DND-41 (cell line): ENCODE measurements at regions not wholly inside any gene's neighbourhood (a gene's known extent, or its start where the extent isn't known, plus 50 kb on each side); places are given as distances from the start of the nearest gene placed in this dataset.
"Not testable (repeated sequence)": the region's sequence is repeated elsewhere in the genome, so short reads cannot be mapped to it uniquely, and the experiment has no call there.

ENCODE experiments used
- ATAC-seq: fragments of 200-7000 bp; cut with Tn5 transposase; 3 replicates; pipeline ENCODE4 v1.9.1; 2021; ENCODE audit warnings: low read depth; ENCODE audit not compliant: insufficient read depth
- DNase-seq: peaks from one replicate; pipeline ENCODE4 v3.0.0-alpha.2; 2020
- H2AFZ ChIP-seq: 2 replicates; pipeline ENCODE4 v1.6.0; 2012; ENCODE audit warnings: low read depth, low read length
- H3K27ac ChIP-seq: 2 replicates; pipeline ENCODE4 v1.5.1; 2012; ENCODE audit warnings: low read length, inconsistent platforms
- H3K27me3 ChIP-seq: fragments of 200-600 bp; sonication (generic); 2 replicates; pipeline ENCODE4 v1.6.0; 2012; ENCODE audit warnings: low read length, mild to moderate bottlenecking, inconsistent platforms; ENCODE audit not compliant: insufficient read depth, poor library complexity
- H3K36me3 ChIP-seq: 2 replicates; pipeline ENCODE4 v1.5.1; 2012; ENCODE audit warnings: low read length, inconsistent platforms; ENCODE audit not compliant: insufficient read depth
- H3K4me1 ChIP-seq: 2 replicates; pipeline ENCODE4 v1.5.1; 2012; ENCODE audit warnings: mild to moderate bottlenecking, low read length; ENCODE audit not compliant: insufficient read depth
- H3K4me2 ChIP-seq: 2 replicates; pipeline ENCODE4 v1.6.0; 2012; ENCODE audit warnings: mild to moderate bottlenecking, moderate library complexity, low read length, inconsistent platforms; ENCODE audit not compliant: insufficient read depth
- H3K4me3 ChIP-seq, 2 experiments: fragments of 200-600 bp in 1 of 2; shearing (Covaris generic) in 1 of 2; 2 replicates each; pipeline ENCODE4 v1.5.1; 2012 to 2016; ENCODE audit warnings: inconsistent platforms in 2 of 2, low read length in 2 of 2, mild to moderate bottlenecking in 2 of 2, low read depth in 1 of 2, moderate library complexity in 1 of 2
- H3K79me2 ChIP-seq: 2 replicates; pipeline ENCODE4 v1.6.0; 2012; ENCODE audit warnings: low read length, inconsistent platforms; ENCODE audit not compliant: insufficient read depth
- H3K9ac ChIP-seq: 2 replicates; pipeline ENCODE4 v1.6.0; 2012; ENCODE audit warnings: low read depth, mild to moderate bottlenecking, inconsistent platforms, low read length, moderate library complexity
- H3K9me3 ChIP-seq: 2 replicates; pipeline ENCODE4 v1.5.1; 2012; ENCODE audit warnings: low read length, moderate library complexity, mild to moderate bottlenecking, inconsistent platforms; ENCODE audit not compliant: insufficient read depth, severe bottlenecking
- H4K20me1 ChIP-seq: 2 replicates; pipeline ENCODE4 v1.6.0; 2012; ENCODE audit warnings: low read length; ENCODE audit not compliant: insufficient read depth
- EZH2 ChIP-seq: IDR thresholded peaks from 3 replicates; pipeline ENCODE4 v1.6.1; 2012; ENCODE audit warnings: borderline replicate concordance, low read depth, mild to moderate bottlenecking, moderate library complexity, low read length, inconsistent platforms; ENCODE audit not compliant: severe bottlenecking
- TF ChIP-seq, protein P1 (sequence below): IDR thresholded peaks from 2 replicates; pipeline ENCODE4 v1.5.1; 2012; ENCODE audit warnings: borderline replicate concordance, low read length, moderate library complexity, mild to moderate bottlenecking; ENCODE audit not compliant: poor library complexity, severe bottlenecking; ENCODE audit errors: extremely low read depth

DNA sequence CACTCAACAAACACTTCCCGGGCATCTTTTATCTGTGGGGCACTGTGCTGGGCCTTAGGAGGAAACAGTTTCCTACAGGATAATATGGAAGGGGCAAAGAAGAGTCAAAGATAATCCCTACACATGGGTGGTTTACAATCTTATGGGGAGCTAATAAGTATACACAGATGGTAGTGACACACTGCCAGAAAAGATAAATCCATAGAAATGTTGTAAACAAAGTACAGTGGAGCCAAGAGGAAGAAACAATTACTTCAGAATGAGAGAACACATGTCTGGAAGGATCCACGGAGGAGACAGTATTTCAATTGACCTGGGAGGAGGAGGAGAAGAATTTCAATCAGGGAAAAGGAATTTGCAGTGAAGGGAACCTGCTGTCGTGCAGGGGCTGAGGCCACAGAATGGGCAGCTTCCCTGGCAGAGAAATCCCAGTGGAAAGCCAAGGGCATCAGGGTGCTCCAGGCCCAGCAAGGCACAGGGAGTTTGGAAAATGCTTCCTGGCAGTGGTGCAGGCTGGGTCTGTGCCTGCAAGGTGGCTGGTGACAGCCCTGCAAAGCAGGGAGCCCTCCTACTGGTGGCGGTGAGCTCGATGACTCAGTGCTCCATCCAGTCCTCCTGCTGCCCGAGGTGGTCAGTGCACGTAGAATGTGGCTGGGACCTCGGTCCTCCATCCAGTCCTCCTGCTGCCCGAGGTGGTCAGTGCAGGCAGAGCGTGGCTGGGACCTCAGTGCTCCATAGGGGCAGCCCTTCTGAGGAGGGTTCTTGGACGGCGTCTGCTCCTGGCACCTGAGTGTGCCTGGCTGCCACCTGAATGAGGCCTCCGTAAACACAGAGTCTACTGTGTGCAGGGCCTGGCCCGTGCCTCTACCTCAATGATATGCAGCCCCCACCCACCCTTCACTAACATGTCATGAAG lies 444.3 kb upstream of the B3GAT1 start:
- TF ChIP-seq, protein P1, sequence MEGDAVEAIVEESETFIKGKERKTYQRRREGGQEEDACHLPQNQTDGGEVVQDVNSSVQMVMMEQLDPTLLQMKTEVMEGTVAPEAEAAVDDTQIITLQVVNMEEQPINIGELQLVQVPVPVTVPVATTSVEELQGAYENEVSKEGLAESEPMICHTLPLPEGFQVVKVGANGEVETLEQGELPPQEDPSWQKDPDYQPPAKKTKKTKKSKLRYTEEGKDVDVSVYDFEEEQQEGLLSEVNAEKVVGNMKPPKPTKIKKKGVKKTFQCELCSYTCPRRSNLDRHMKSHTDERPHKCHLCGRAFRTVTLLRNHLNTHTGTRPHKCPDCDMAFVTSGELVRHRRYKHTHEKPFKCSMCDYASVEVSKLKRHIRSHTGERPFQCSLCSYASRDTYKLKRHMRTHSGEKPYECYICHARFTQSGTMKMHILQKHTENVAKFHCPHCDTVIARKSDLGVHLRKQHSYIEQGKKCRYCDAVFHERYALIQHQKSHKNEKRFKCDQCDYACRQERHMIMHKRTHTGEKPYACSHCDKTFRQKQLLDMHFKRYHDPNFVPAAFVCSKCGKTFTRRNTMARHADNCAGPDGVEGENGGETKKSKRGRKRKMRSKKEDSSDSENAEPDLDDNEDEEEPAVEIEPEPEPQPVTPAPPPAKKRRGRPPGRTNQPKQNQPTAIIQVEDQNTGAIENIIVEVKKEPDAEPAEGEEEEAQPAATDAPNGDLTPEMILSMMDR, result no peak
- TF ChIP-seq EZH2, result no peak
- Histone ChIP-seq H3K27ac (no peak overlapping the region), H3K9ac (no peak overlapping the region), H4K20me1 (no peaks in the 10 kb centered on the region), H3K9me3 (no peaks in the 10 kb centered on the region), H3K36me3 (no peaks in the 10 kb centered on the region), H3K27me3 (no peaks in the 10 kb centered on the region), H3K4me3 (no peak overlapping the region), H3K79me2 (no peaks in the 10 kb centered on the region), H2AFZ (no peak overlapping the region), H3K4me2 (no peak overlapping the region), H3K4me1 (peaks cover 4% of the 10 kb centered on the region; the same call in 1 of the 2 replicates)
- DNase-seq (no peak), ATAC-seq (no peak)

DNA sequence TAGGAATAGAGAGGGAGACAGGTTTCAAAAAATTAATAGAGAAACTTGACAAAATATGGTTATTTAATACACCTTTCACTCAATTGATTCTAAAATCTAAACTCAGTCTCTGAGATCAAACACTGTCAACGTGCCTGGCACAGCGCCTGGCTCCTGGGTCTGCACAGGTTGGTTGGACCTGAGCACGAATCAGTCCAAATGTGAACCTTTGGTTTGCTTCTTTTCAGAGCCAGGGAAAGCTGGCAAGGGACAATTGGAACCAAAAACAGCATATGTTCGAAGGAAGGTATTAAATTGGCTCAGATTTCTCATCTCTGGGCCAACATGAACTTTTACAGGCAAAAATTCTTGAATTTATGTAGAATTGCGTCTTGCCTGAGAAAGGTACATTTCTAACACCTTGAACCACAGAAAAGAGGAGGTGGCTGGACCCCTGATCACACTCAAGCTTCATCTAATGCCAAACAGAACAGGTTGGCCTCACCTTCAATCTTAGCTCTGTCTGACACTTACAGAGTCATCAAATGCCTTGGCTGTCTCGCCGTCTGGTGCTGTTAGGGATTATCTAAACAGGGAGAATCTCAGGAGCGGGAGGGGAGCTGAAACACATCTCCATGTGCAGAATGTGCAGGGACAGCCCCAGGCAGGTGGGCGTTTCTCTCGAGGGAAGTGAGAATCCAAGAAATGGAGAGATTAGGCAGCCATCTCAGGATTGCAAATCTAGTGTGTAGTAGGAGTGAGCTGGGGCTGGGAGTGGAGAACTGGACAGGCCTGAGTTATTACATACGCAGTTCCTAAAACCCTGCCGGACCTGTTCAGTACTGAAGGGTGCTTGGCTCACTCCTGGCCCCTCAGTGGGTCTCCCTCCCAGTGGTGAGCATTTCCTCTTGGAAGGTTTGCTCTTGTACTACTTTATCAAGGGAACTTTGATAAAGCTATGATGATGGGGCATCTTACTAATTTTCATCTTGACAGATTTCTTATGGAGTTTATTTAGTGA lies 442.2 kb upstream of the B3GAT1 start:
- DNase-seq, result no peak
- no peak overlapping the region for H3K9ac ChIP-seq
- TF ChIP-seq, protein P1, result no peak
- TF ChIP-seq EZH2, result no peak
- no peaks in the 10 kb centered on the region for H3K27me3 ChIP-seq
- H3K4me3 ChIP-seq, result no peak overlapping the region
- H3K36me3 ChIP-seq, result no peaks in the 10 kb centered on the region
- no peak for ATAC-seq
- peaks cover 4% of the 10 kb centered on the region; the same call in 1 of the 2 replicates for H3K4me1 ChIP-seq
- no peaks in the 10 kb centered on the region for H3K79me2 ChIP-seq
- H4K20me1 ChIP-seq, result no peaks in the 10 kb centered on the region
- no peaks in the 10 kb centered on the region for H3K9me3 ChIP-seq
- H3K4me2 ChIP-seq, result no peak overlapping the region
- no peak overlapping the region for H3K27ac ChIP-seq
- no peak overlapping the region for H2AFZ ChIP-seq

DNA sequence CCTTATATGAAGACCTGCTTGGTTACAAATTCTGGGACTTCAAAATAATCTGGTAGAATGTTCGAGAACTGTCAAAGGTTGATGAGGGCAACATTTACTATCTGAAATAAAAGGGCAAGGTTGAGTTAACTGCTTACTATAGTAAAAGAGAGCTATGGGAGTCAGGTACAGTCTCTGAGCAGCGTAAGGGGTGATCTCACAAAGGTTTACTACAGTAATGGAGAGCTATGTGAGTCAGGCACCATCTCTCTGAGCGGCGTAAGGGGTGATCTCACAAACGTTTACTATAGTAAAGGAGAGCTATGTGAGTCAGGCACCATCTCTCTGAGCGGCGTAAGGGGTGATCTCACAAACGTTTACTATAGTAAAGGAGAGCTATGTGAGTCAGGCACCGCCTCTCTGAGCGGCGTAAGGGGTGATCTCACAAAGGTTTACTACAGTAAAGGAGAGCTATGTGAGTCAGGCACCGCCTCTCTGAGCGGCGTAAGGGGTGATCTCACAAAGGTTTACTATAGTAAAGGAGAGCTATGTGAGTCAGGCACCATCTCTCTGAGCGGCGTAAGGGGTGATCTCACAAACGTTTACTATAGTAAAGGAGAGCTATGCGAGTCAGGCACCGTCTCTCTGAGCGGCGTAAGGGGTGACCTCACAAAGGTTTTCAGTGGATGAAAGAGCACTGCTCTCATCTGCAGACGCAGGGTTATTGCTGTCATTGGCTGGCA lies 439.6 kb upstream of the B3GAT1 start:
- H4K20me1 ChIP-seq, DNase-seq, ATAC-seq, H3K36me3 ChIP-seq, H3K4me1 ChIP-seq, H3K4me3 ChIP-seq, H3K79me2 ChIP-seq, H3K27me3 ChIP-seq, H3K27ac ChIP-seq, H3K4me2 ChIP-seq, H3K9me3 ChIP-seq, H3K9ac ChIP-seq, H2AFZ ChIP-seq: not testable (repeated sequence)
